ENCODE measurements at regions not wholly inside any gene's neighbourhood (a gene's known extent, or its start where the extent isn't known, plus 50 kb on each side); places are given as distances from the start of the nearest gene placed in this dataset.

GRCh38 chr3:124586126-124587052, 143.9 kb upstream of the UMPS start:
- H3K36me3 ChIP-seq, result no peaks in the 10 kb centered on the region
- DNase-seq, result no peak
- TF ChIP-seq CTCF (IDR thresholded peaks at IDR 0.05; ENCODE audit: low read depth, low read length), result no peak
- H3K27ac ChIP-seq, result no peak overlapping the region
- H3K27me3 ChIP-seq (ENCODE audit: insufficient read depth, low read depth, severe bottlenecking), result no peaks in the 10 kb centered on the region
- no peak overlapping the region for H3K4me3 ChIP-seq (ENCODE audit: low read depth, low read length)
- no peaks in the 10 kb centered on the region for H3K9me3 ChIP-seq (ENCODE audit: severe bottlenecking)

- H3K36me3 ChIP-seq, result no peaks in the 10 kb centered on the region
- no peak for TF ChIP-seq CTCF (IDR thresholded peaks at IDR 0.05; ENCODE audit: low read depth, low read length)
- no peaks in the 10 kb centered on the region for H3K9me3 ChIP-seq (ENCODE audit: severe bottlenecking)
- no peak overlapping the region for H3K27ac ChIP-seq
- H3K4me3 ChIP-seq (ENCODE audit: low read depth, low read length), result no peak overlapping the region
- no peak for DNase-seq
- no peaks in the 10 kb centered on the region for H3K27me3 ChIP-seq (ENCODE audit: insufficient read depth, low read depth, severe bottlenecking)
These were observed 143.2 kb upstream of the UMPS start for GRCh38 chr3:124587053-124587408.

- H3K27me3 ChIP-seq (ENCODE audit: insufficient read depth, low read depth, severe bottlenecking), result no peaks in the 10 kb centered on the region
- no peaks in the 10 kb centered on the region for H3K36me3 ChIP-seq
- H3K9me3 ChIP-seq (ENCODE audit: severe bottlenecking), result no peaks in the 10 kb centered on the region
- DNase-seq, result no peak
- no peak overlapping the region for H3K27ac ChIP-seq
- TF ChIP-seq CTCF (IDR thresholded peaks at IDR 0.05; ENCODE audit: low read depth, low read length), result no peak
- no peak overlapping the region for H3K4me3 ChIP-seq (ENCODE audit: low read depth, low read length)
These were observed 142.2 kb upstream of the UMPS start for GRCh38 chr3:124588036-124588435.

GRCh38 chr3:124588794-124589193, 141.5 kb upstream of the UMPS start:
- Histone ChIP-seq H3K4me3 (ENCODE audit: low read depth, low read length) (no peak overlapping the region), H3K27ac (no peak overlapping the region), H3K9me3 (ENCODE audit: severe bottlenecking) (no peaks in the 10 kb centered on the region), H3K27me3 (ENCODE audit: insufficient read depth, low read depth, severe bottlenecking) (no peaks in the 10 kb centered on the region), H3K36me3 (no peaks in the 10 kb centered on the region)
- no peak for DNase-seq
- TF ChIP-seq CTCF (IDR thresholded peaks at IDR 0.05; ENCODE audit: low read depth, low read length), result no peak

- no peaks in the 10 kb centered on the region for H3K36me3 ChIP-seq
- H3K27me3 ChIP-seq (ENCODE audit: insufficient read depth, low read depth, severe bottlenecking), result no peaks in the 10 kb centered on the region
- TF ChIP-seq CTCF (IDR thresholded peaks at IDR 0.05; ENCODE audit: low read depth, low read length), result no peak
- H3K9me3 ChIP-seq (ENCODE audit: severe bottlenecking), result no peaks in the 10 kb centered on the region
- no peak for DNase-seq
- H3K4me3 ChIP-seq (ENCODE audit: low read depth, low read length), result no peak overlapping the region
- H3K27ac ChIP-seq, result no peak overlapping the region
These were observed 138.6 kb upstream of the UMPS start for GRCh38 chr3:124591699-124592098.
